GM18519 (cell line): ENCODE measurements at regions not wholly inside any gene's neighbourhood (a gene's known extent, or its start where the extent isn't known, plus 50 kb on each side); places are given as distances from the start of the nearest gene placed in this dataset.
"Not testable (repeated sequence)": the region's sequence is repeated elsewhere in the genome, so short reads cannot be mapped to it uniquely, and the experiment has no call there.

Source experiments
- ATAC-seq: cut with Tn5 transposase; IDR thresholded peaks from one replicate; pipeline ENCODE4 v1.9.1; 2021; ENCODE audit warnings: mild to moderate bottlenecking, moderate library complexity; ENCODE audit not compliant: unreplicated experiment, low FRiP score

GRCh38 chr5:136750224-136750862 lies 385.0 kb upstream of the TRPC7 start:
- ATAC-seq: no peak

GRCh38 chr5:136749016-136749415 lies 383.7 kb upstream of the TRPC7 start:
- ATAC-seq: no peak

- no peak for ATAC-seq
Measured at GRCh38 chr5:136743052-136743451, 377.7 kb upstream of the TRPC7 start.

DNA sequence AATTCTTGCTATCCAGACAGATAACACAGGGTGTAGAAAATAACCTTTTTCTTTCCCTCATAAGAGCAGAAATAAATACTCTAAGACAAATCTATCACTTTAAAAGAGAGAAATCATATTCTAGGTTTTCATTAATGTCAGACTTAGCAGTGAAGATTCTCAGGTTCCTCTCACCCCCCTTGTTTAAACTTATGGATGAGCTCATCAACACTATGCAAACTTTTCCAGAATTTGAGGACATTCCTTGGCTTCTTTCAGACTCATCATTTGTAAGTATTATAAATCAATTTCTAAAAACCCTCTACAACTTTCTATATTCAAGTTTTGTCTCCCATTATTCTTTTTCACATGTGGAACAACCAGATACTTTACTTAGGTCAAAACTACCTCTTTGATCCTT lies 374.9 kb upstream of the TRPC7 start:
- no peak for ATAC-seq

DNA sequence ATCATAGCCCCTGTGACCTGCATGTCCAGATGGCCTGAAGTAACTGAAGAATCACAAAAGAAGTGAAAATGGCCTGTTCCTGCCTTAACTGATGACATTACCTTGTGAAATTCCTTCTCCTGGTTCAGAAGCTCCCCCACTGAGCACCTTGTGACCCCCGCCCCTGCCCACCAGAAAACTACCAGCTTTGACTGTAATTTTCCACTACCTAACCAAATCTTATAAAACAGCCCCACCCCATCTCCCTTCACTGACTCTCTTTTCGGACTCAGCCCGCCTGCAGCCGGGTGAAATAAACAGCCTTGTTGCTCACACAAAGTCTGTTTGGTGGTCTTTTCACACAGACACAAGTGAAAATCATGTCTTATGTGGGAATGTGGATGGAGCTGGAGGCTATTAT lies 373.9 kb upstream of the TRPC7 start:
- ATAC-seq: not testable (repeated sequence)

GRCh38 chr5:136738829-136739228 lies 373.5 kb upstream of the TRPC7 start:
- no peak for ATAC-seq

DNA sequence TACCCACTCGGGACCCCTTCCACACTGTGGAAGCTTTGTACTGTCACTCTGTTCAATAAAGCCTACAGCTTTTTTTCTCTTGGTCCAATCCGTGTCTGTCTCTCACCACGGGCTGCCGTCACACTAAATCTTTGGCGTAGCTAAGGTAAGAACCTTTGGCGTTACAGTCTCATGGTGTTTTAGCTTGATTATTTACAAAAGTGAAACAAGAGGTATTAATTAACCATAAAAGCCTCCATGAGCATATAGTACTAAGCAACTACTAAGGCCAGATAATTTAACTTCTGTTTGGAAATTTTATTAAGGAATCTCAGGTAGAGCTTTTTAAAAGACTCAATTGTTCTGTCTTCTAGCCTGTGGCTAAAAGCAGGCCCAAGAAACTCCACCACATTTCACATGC lies 370.7 kb upstream of the TRPC7 start:
- no peak for ATAC-seq

DNA sequence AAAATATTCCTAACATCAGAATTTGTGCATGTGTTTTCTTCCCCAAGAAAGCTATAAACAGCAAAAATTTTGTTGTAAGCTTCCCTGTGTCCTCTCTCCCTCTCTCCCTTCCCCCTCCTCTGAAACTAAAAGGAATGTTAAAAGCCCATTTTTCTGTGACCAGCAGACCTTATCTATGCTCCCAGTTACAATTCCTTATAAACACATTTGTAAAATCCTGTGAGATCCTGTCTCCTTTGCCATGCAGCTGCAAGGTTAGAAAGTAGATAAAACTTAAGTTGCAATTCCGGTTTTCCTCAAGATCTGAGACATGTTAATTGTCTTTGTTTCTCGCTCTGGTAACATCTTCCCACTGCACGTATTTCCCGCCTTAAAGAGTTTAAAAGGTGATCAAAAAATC lies 370.3 kb upstream of the TRPC7 start:
- not testable (repeated sequence) for ATAC-seq

GRCh38 chr5:136734628-136735027 lies 369.3 kb upstream of the TRPC7 start:
- ATAC-seq: no peak

DNA sequence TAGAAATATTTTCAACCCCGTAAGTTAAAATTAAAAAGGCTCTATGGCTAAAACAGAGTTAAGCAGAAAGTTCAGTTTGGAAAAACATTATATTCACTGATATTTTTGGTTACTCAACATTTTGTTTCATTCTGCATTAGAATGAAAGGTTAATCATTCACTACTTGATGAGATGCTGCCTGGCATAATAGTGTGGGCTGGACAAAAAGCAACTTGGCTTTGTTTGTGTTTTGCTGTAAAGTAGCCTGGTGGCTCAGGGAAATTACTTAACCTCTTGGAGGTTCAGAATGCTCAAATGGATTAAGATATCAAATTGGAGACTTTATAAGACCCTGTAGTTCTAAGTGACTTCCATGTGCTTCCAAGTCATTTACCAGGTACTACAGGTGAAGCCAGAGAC lies 367.4 kb upstream of the TRPC7 start:
- no peak for ATAC-seq

DNA sequence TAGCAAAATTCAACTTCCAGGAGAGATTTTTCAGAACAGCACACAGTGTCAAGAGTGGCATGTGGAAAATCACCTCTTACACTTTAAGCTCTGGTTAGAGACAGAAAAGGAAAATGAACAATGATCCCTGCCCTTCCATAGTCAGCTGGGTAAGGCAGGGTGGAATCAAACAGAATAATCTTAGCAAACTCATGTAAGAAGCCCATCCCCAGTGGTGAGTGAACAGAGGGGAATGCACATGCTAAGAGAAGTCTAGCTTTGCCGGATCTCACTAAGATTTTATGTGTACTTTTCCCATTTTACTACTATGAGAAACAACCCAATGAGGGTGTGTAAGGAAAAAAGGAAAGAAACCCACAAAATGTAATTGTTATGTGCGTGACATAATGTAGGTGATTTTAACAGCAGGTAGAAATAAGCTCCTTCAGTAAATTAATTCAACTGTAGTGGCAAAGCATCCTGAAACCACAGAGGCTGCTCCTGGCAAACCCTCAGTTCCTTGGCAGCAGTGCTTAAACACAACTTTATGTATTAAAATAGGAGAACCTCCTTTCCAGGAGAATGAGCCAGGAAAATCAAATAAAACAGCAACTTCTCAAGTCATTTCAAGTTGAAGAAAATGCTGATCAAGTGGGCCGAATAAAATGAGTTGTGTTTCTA lies 366.0 kb upstream of the TRPC7 start:
- ATAC-seq: no peak

- ATAC-seq: no peak
Measured at GRCh38 chr5:136730426-136730825, 365.1 kb upstream of the TRPC7 start.

DNA sequence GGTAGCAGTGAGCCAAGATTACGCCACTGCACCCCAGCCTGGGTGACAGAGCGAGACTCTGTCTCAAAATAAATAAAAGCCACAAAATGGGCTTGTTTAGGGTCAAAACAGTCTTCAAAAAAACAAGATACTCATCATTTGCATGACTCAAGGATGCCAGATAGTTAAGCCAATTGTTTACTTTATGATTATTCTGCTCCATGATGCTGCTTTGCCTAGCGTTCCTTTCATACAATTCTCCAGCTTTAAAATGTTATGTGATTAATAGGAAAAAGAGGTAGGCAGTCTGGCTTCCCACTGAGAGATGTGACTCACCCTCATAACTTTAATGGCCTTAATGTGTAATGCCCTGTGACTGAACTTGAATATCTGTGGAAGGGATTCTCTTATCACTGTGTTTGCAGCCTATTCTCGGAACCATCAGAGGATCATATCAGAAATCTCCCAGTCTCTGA lies 364.6 kb upstream of the TRPC7 start:
- no peak for ATAC-seq

DNA sequence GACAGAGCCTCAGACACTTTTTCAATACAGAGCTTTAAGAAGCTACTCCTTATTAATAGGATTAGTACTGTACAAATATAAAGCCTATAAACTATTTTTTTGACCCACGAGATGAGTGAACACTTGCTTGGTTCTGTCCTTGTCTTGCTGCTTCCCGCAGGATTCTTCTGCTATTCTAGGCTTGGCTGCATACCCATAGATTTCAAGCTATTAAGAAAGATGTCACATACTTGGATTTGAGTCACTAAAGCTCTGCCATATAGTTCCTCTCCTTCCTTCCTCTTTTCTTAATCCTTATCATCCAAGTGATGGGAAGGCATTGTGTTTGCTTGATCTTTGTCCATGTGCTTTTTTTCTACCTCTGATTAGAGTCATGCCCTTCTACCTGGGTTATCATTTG lies 361.2 kb upstream of the TRPC7 start:
- ATAC-seq: no peak

- ATAC-seq: no peak
Measured at GRCh38 chr5:136724161-136724560, 358.8 kb upstream of the TRPC7 start.

DNA sequence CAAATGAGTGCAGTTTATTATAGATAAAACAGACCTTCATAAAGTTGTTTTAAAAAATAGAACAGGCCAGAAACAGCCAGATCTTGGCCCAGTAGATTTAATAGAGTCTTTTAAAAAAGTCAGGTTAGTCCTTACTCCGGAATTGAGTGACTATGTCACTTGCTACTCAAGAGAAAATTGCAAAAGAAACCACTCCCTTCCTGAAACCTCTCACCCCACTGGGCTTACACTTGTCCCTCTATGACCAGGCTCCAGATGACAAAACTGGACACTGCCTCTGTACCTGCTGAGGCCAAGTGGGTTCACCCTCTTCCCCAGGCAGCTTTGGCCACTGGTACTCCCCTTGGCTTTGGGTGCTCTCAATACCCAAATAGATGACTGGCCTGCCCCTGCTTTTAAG lies 357.2 kb upstream of the TRPC7 start:
- no peak for ATAC-seq

GRCh38 chr5:136722086-136722485 lies 356.7 kb upstream of the TRPC7 start:
- no peak for ATAC-seq

GRCh38 chr5:136720674-136721073 lies 355.3 kb upstream of the TRPC7 start:
- ATAC-seq: no peak

- ATAC-seq: no peak
Measured at GRCh38 chr5:136717917-136718316, 352.6 kb upstream of the TRPC7 start.

GRCh38 chr5:136714286-136714685 lies 348.9 kb upstream of the TRPC7 start:
- ATAC-seq: no peak

- ATAC-seq: no peak
Measured at GRCh38 chr5:136712628-136713027, 347.3 kb upstream of the TRPC7 start.

- ATAC-seq: no peak
Measured at GRCh38 chr5:136710834-136711233, 345.5 kb upstream of the TRPC7 start.
